Calu3 (cell line): ENCODE measurements at regions not wholly inside any gene's neighbourhood (a gene's known extent, or its start where the extent isn't known, plus 50 kb on each side); places are given as distances from the start of the nearest gene placed in this dataset.
A peak's percentile ranks its signal among the peaks of the same experiment; 100 is the strongest.

ENCODE experiments used
- BruUV-seq: library from RNA; stranded (reverse); fragments of 400-500 nt; replicated peaks from 2 replicates; lab custom pipeline; 2021; lab: Mats Ljungman, UMichigan
- CTCF ChIA-PET: fragments of 300-600 bp; sonication (Branson Sonifier 250); formaldehyde crosslinking; loops from one replicate; lab custom pipeline; 2022; ENCODE audit warnings: antibody characterized with exemption; lab: Charles Lee
- DNase-seq: peaks from one replicate; pipeline ENCODE4 v3.0.0; 2022
- H3K27ac Mint-ChIP-seq: one replicate; pipeline ENCODE4 v1.8.0; 2022; ENCODE audit warnings: mixed read lengths; ENCODE audit not compliant: unreplicated experiment
- H3K27me3 Mint-ChIP-seq: one replicate; pipeline ENCODE4 v1.8.0; 2022; ENCODE audit warnings: mixed read lengths; ENCODE audit not compliant: unreplicated experiment
- H3K36me3 Mint-ChIP-seq: one replicate; pipeline ENCODE4 v1.8.0; 2022; ENCODE audit warnings: mild to moderate bottlenecking, moderate library complexity, mixed read lengths; ENCODE audit not compliant: insufficient read depth, unreplicated experiment
- H3K4me1 Mint-ChIP-seq: one replicate; pipeline ENCODE4 v1.8.0; 2022; ENCODE audit warnings: mild to moderate bottlenecking, low read depth, mixed read lengths; ENCODE audit not compliant: unreplicated experiment
- H3K4me3 Mint-ChIP-seq: one replicate; pipeline ENCODE4 v1.8.0; 2022; ENCODE audit warnings: mild to moderate bottlenecking, low read depth, moderate library complexity, mixed read lengths; ENCODE audit not compliant: unreplicated experiment
- H3K9me3 Mint-ChIP-seq: one replicate; pipeline ENCODE4 v1.8.0; 2022; ENCODE audit warnings: low read depth, mixed read lengths; ENCODE audit not compliant: unreplicated experiment
- intact Hi-C: fragments of 100-400 bp; cut with micrococcal nuclease; formaldehyde crosslinking; loops from one replicate; pipeline ENCODE4 v1.10.0; 2022; ENCODE audit not compliant: unreplicated experiment
- TF ChIP-seq, protein P1 (sequence below): fragments of 200-600 bp; IDR thresholded peaks from one replicate; pipeline ENCODE4 v1.8.0; 2022; ENCODE audit warnings: antibody characterized with exemption; ENCODE audit not compliant: unreplicated experiment

DNA sequence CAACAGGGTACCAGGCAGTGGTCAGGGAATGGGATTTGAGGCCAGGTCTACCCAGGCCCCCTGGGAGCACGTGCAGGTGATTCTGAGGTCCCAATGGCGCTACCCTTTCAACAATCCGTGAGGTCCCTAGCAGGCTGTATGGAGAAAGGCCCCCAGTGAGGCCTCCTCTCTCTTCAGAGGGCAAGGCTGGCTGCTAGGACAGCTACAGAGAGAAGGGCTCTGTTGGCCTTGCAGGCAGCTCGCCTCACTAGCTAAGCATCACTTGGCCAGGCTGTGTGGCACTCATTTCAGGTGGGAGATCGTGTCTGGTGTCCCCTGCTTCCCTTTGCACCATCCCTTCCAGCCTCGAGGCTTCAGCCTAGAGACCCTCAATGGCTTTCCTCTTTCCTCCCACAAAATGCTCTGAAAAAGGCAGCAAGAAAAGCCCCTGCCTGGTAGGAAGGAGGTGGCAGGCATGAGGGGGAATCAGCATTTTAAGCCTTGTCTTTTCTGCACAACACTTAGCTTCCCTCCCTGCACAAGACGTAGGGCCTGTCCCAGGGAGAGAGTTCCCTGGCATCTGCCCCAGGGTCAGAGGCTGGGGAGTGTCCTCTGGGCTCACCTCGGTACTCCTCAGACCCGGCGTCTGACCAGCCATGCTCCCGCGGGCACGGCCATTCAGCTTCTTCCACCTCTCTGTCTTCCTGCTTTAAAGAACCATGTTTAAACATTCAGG is 111.8 kb downstream of the ASB7 start:
- no TSS peak for BruUV-seq
- DNase-seq, result no peak
- peaks cover 17% of the 10 kb centered on the region for H3K9me3 Mint-ChIP-seq
- no peaks in the 10 kb centered on the region for H3K27me3 Mint-ChIP-seq
- H3K27ac Mint-ChIP-seq, result peak overlapping the region; percentile 98
- CTCF ChIA-PET, result interaction anchor here (1.1 to 1.7 kb wide), 5 partner anchors 7 to 159 kb away, joined by 3 to 10 read pairs (median 7); no protein-coding TSS in a partner anchor
- peaks cover 86% of the 10 kb centered on the region for H3K4me1 Mint-ChIP-seq
- TF ChIP-seq, protein P1, sequence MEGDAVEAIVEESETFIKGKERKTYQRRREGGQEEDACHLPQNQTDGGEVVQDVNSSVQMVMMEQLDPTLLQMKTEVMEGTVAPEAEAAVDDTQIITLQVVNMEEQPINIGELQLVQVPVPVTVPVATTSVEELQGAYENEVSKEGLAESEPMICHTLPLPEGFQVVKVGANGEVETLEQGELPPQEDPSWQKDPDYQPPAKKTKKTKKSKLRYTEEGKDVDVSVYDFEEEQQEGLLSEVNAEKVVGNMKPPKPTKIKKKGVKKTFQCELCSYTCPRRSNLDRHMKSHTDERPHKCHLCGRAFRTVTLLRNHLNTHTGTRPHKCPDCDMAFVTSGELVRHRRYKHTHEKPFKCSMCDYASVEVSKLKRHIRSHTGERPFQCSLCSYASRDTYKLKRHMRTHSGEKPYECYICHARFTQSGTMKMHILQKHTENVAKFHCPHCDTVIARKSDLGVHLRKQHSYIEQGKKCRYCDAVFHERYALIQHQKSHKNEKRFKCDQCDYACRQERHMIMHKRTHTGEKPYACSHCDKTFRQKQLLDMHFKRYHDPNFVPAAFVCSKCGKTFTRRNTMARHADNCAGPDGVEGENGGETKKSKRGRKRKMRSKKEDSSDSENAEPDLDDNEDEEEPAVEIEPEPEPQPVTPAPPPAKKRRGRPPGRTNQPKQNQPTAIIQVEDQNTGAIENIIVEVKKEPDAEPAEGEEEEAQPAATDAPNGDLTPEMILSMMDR, result no peak
- H3K4me3 Mint-ChIP-seq, result peak overlapping the region; percentile 27
- intact Hi-C loops, result no loop called here
- peaks cover 65% of the 10 kb centered on the region for H3K36me3 Mint-ChIP-seq

- Mint-ChIP-seq H3K4me1 (peaks cover 86% of the 10 kb centered on the region), H3K9me3 (peaks cover 13% of the 10 kb centered on the region), H3K36me3 (peaks cover 62% of the 10 kb centered on the region), H3K27me3 (no peaks in the 10 kb centered on the region), H3K4me3 (peak overlapping the region; percentile 27), H3K27ac (peak overlapping the region; percentile 98)
- DNase-seq, result peak; percentile 29
- no TSS peak for BruUV-seq
- TF ChIP-seq, protein P1, result no peak
- CTCF ChIA-PET, result interaction anchor here (1.7 kb wide), 2 partner anchors 11 to 13 kb away, joined by 4 to 6 read pairs; no protein-coding TSS in a partner anchor
- intact Hi-C loops, result no loop called here
Observed at GRCh38 chr15:100714749-100715342, 112.5 kb downstream of the ASB7 start.

- peak overlapping the region; percentile 35 for H3K4me3 Mint-ChIP-seq
- BruUV-seq, result TSS peak; percentile 59
Observed at GRCh38 chr15:100715571-100716455, 113.4 kb downstream of the ASB7 start.

More at GRCh38 chr15:100715571-100716455, 113.4 kb downstream of the ASB7 start:
- TF ChIP-seq, protein P1, result no peak
- Mint-ChIP-seq H3K27me3 (no peaks in the 10 kb centered on the region), H3K36me3 (peaks cover 58% of the 10 kb centered on the region), H3K27ac (peak overlapping the region; percentile 98), H3K9me3 (peaks cover 6% of the 10 kb centered on the region), H3K4me1 (peaks cover 87% of the 10 kb centered on the region)
- peak; percentile 85 for DNase-seq
- CTCF ChIA-PET, result interaction anchor here (1.2 to 1.7 kb wide), 2 partner anchors 12 to 152 kb away, joined by 3 to 6 read pairs; no protein-coding TSS in a partner anchor
- intact Hi-C loops, result no loop called here
